C4-2B (cell line): ENCODE measurements at regions not wholly inside any gene's neighbourhood (a gene's known extent, or its start where the extent isn't known, plus 50 kb on each side); places are given as distances from the start of the nearest gene placed in this dataset.

Source experiments
- H3K27ac ChIP-seq: fragments of 450-650 bp; 2 replicates; pipeline ENCODE4 v1.5.1; 2017
- CTCF ChIP-seq: fragments of 450-650 bp; conservative IDR thresholded peaks from 2 replicates; pipeline ENCODE4 v1.5.1; 2017; ENCODE audit warnings: mild to moderate bottlenecking
- ZFX ChIP-seq: fragments of 450-650 bp; IDR thresholded peaks from 2 replicates; pipeline ENCODE4 v1.6.1; 2017

- no peak overlapping the region for H3K27ac ChIP-seq
- TF ChIP-seq CTCF (no peak), ZFX (no peak)
These were observed 296.6 kb upstream of the CRIM1 start for GRCh38 chr2:36058953-36059352.

- TF ChIP-seq CTCF (no peak), ZFX (no peak)
- no peak overlapping the region for H3K27ac ChIP-seq
These were observed 297.5 kb upstream of the CRIM1 start for GRCh38 chr2:36058076-36058475.

GRCh38 chr2:36052819-36053218 is 302.8 kb upstream of the CRIM1 start:
- no peak overlapping the region for H3K27ac ChIP-seq
- TF ChIP-seq CTCF = no peak

GRCh38 chr2:36044411-36044810 is 311.2 kb upstream of the CRIM1 start:
- TF ChIP-seq ZFX (no peak), CTCF (no peak)
- no peak overlapping the region for H3K27ac ChIP-seq

GRCh38 chr2:36035137-36035536 is 320.4 kb upstream of the CRIM1 start:
- TF ChIP-seq ZFX (no peak), CTCF (no peak)
- no peak overlapping the region for H3K27ac ChIP-seq

GRCh38 chr2:36032046-36032445 is 323.5 kb upstream of the CRIM1 start:
- TF ChIP-seq ZFX (no peak), CTCF (no peak)
- no peak overlapping the region for H3K27ac ChIP-seq

GRCh38 chr2:36031471-36031870 is 324.1 kb upstream of the CRIM1 start:
- no peak overlapping the region for H3K27ac ChIP-seq
- TF ChIP-seq CTCF (no peak), ZFX (no peak)

GRCh38 chr2:36027616-36028015 is 328.0 kb upstream of the CRIM1 start:
- TF ChIP-seq ZFX = no peak
- TF ChIP-seq CTCF = no peak
- no peak overlapping the region for H3K27ac ChIP-seq
